K562 (cell line): ENCODE measurements at regions not wholly inside any gene's neighbourhood (a gene's known extent, or its start where the extent isn't known, plus 50 kb on each side); places are given as distances from the start of the nearest gene placed in this dataset.

Experiments
- ATAC-seq: fragments of 200-7000 bp; cut with Tn5 transposase; 3 replicates; pipeline ENCODE4 v1.9.1; 2020; ENCODE audit warnings: moderate library complexity
- BruUV-seq: library from RNA; stranded (reverse); fragments of 400-500 nt; replicated peaks from 2 replicates; lab custom pipeline; 2021; lab: Mats Ljungman, UMichigan
- CTCF ChIA-PET: fragments of 300-600 bp; formaldehyde crosslinking; extraction: SDS; loops from one replicate; lab custom pipeline; 2021; ENCODE audit warnings: low intra/inter-chr PET ratio; lab: Yijun Ruan, JAX
- POLR2A ChIA-PET: fragments of 300-600, 350-650 bp; sonication (Branson Sonifier 250); formaldehyde crosslinking; extraction: SDS; loops from one replicate; lab custom pipeline; 2021; ENCODE audit warnings: antibody characterized with exemption, inconsistent platforms; lab: Yijun Ruan, JAX
- DNase-seq, 4 experiments: peaks; one replicate each; pipeline versions ENCODE4 v3.0.0 to v3.0.0-alpha.2; 2011 to 2018; ENCODE audit warnings: low spot score in 3 of 4, mixed read lengths in 3 of 4; ENCODE audit errors: extremely low read depth in 1 of 4
- FAIRE-seq: peaks from 2 replicates; lab custom pipeline; 2011; peaks lifted over from hg19 to GRCh38; lab: Jason Lieb, UNC
- H2AFZ ChIP-seq: 2 replicates; pipeline ENCODE4 v1.6.0; 2011; ENCODE audit warnings: low read depth, low read length, control low read depth, inconsistent platforms
- H3K27ac ChIP-seq: fragments of 200-600 bp; 3 replicates; pipeline ENCODE4 v1.8.0; 2011; ENCODE audit warnings: low read depth, mild to moderate bottlenecking, control low read depth, inconsistent platforms, low read length, moderate library complexity, mixed read lengths; ENCODE audit errors: extremely low read depth
- H3K27me3 ChIP-seq, 2 experiments: fragments of 300-600 bp in 1 of 2; 2 replicates in 1 of 2; 3 replicates in 1 of 2; pipeline versions ENCODE4 v1.6.0 to v1.8.0; 2011; ENCODE audit warnings: inconsistent platforms in 2 of 2, low read length in 2 of 2, mild to moderate bottlenecking in 1 of 2, mixed read lengths in 1 of 2, moderate library complexity in 1 of 2; ENCODE audit not compliant: control insufficient read depth in 2 of 2, insufficient read depth in 2 of 2
- H3K36me3 ChIP-seq: fragments of 300-600 bp; 3 replicates; pipeline ENCODE4 v1.8.0; 2011; ENCODE audit warnings: mild to moderate bottlenecking, low read length, inconsistent platforms; ENCODE audit not compliant: control insufficient read depth, insufficient read depth
- H3K4me1 ChIP-seq, 2 experiments: fragments of 200-600 bp in 1 of 2; replicated peaks in 1 of 2; 2 replicates in 1 of 2; 3 replicates in 1 of 2; pipeline versions ENCODE4 v1.5.1 to v1.8.0; 2011; ENCODE audit warnings: inconsistent platforms in 2 of 2, low read length in 2 of 2, mild to moderate bottlenecking in 1 of 2, mixed read lengths in 1 of 2, moderate library complexity in 1 of 2; ENCODE audit not compliant: control insufficient read depth in 2 of 2, insufficient read depth in 2 of 2
- H3K4me2 ChIP-seq: 2 replicates; pipeline ENCODE4 v1.6.1; 2011; ENCODE audit warnings: low read length, control low read depth, inconsistent platforms, mixed read lengths; ENCODE audit not compliant: insufficient read depth
- H3K4me3 ChIP-seq: fragments of 200-600 bp; sonication (generic), shearing (Covaris generic); 2 replicates; pipeline ENCODE4 v1.5.1; 2016; ENCODE audit warnings: control low read depth, inconsistent platforms
- H3K79me2 ChIP-seq: fragments of 200-600 bp; 3 replicates; pipeline ENCODE4 v1.8.0; 2011; ENCODE audit warnings: low read length, inconsistent platforms; ENCODE audit not compliant: control insufficient read depth, insufficient read depth
- H3K9ac ChIP-seq, 2 experiments: 2 replicates each; pipeline versions ENCODE4 v1.6.0 to v1.6.1; 2011; ENCODE audit warnings: low read depth in 2 of 2, low read length in 2 of 2, control low read depth in 1 of 2, inconsistent platforms in 1 of 2, mild to moderate bottlenecking in 1 of 2, mixed read lengths in 1 of 2; ENCODE audit not compliant: insufficient read depth in 1 of 2
- H3K9me1 ChIP-seq: one replicate; pipeline ENCODE4 v1.6.0; 2011; ENCODE audit warnings: inconsistent platforms, mild to moderate bottlenecking, low read length, moderate library complexity; ENCODE audit not compliant: control insufficient read depth, insufficient read depth
- H3K9me3 ChIP-seq: replicated peaks from 2 replicates; pipeline ENCODE4 v1.5.1; 2011; ENCODE audit warnings: low read depth, low read length, inconsistent platforms; ENCODE audit not compliant: control insufficient read depth, insufficient read depth
- H4K20me1 ChIP-seq: replicated peaks from 2 replicates; pipeline ENCODE4 v1.6.1; 2011; ENCODE audit warnings: low read length, inconsistent platforms, mixed read lengths; ENCODE audit not compliant: control insufficient read depth, insufficient read depth
- C11orf30 ChIP-seq: fragments of 450-650 bp; IDR thresholded peaks from 2 replicates; pipeline ENCODE4 v1.6.1; 2016; ENCODE audit warnings: low read depth, mild to moderate bottlenecking
- DLX4 ChIP-seq: fragments of 250-450 bp; sonication (Bioruptor Pico); IDR thresholded peaks from 2 replicates; pipeline ENCODE4 v1.6.1; 2021; ENCODE audit warnings: mild to moderate bottlenecking
- EP400 ChIP-seq: fragments of 450-650 bp; IDR thresholded peaks from 2 replicates; pipeline ENCODE4 v1.6.1; 2017; ENCODE audit warnings: antibody characterized with exemption, mild to moderate bottlenecking, moderate library complexity
- ILF3 ChIP-seq: fragments of 450-650 bp; IDR thresholded peaks from 2 replicates; pipeline ENCODE4 v1.6.1; 2018; ENCODE audit warnings: antibody characterized with exemption, mild to moderate bottlenecking, moderate library complexity, borderline replicate concordance
- NFIC ChIP-seq: fragments of 450-650 bp; IDR thresholded peaks from 2 replicates; pipeline ENCODE4 v1.6.1; 2017; ENCODE audit warnings: mild to moderate bottlenecking, inconsistent platforms
- POLR2G ChIP-seq: fragments of 200-400 bp; formaldehyde crosslinking; IDR thresholded peaks from 2 replicates; pipeline ENCODE4 v1.6.1; 2017; ENCODE audit warnings: low read depth, mild to moderate bottlenecking, antibody characterized with exemption, low read length, moderate library complexity
- POLR3A ChIP-seq: IDR thresholded peaks from 2 replicates; pipeline ENCODE4 v1.6.1; 2011; ENCODE audit warnings: borderline replicate concordance, mild to moderate bottlenecking, moderate library complexity; ENCODE audit not compliant: insufficient read length, insufficient read depth; ENCODE audit errors: extremely low read depth
- PTBP1 ChIP-seq: fragments of 200-400 bp; formaldehyde crosslinking; IDR thresholded peaks from 2 replicates; pipeline ENCODE4 v1.6.1; 2017; ENCODE audit warnings: low read depth, low read length
- RBM39 ChIP-seq: fragments of 200-400 bp; formaldehyde crosslinking; optimal IDR thresholded peaks from 2 replicates; pipeline ENCODE3; 2018; ENCODE audit warnings: low read depth, low read length
- REST ChIP-seq, 2 experiments: fragments of 450-650 bp; formaldehyde crosslinking in 1 of 2; IDR thresholded peaks; 2 replicates each; pipeline versions ENCODE4 v1.4.0 to v1.6.1; 2014 to 2020; ENCODE audit warnings: mild to moderate bottlenecking in 2 of 2, borderline replicate concordance in 1 of 2, low read depth in 1 of 2
- SLC30A9 ChIP-seq: fragments of 250-450 bp; sonication (Bioruptor Pico); IDR thresholded peaks from 2 replicates; pipeline ENCODE4 v1.8.0; 2022; ENCODE audit warnings: mild to moderate bottlenecking, moderate library complexity
- SRSF7 ChIP-seq: fragments of 200-400 bp; formaldehyde crosslinking; optimal IDR thresholded peaks from 2 replicates; pipeline ENCODE3; 2017; ENCODE audit warnings: mild to moderate bottlenecking, low read depth, low read length
- TEAD4 ChIP-seq, 2 experiments: sonication (generic) in 1 of 2; formaldehyde crosslinking in 1 of 2; IDR thresholded peaks; 2 replicates each; pipeline versions ENCODE4 v1.6.1 to v1.8.0; 2012 to 2022; ENCODE audit warnings: borderline replicate concordance in 1 of 2, inconsistent platforms in 1 of 2, low read length in 1 of 2, mild to moderate bottlenecking in 1 of 2, missing genetic modification reagents in 1 of 2
- ZNF76 ChIP-seq: fragments of 250-450 bp; sonication (Bioruptor Pico); IDR thresholded peaks from 2 replicates; pipeline ENCODE4 v1.4.0; 2020; ENCODE audit warnings: mild to moderate bottlenecking, moderate library complexity, borderline replicate concordance
- WGBS: fragments of 100-300 bp; shearing (Covaris generic); methylation state at CpG from one replicate; pipeline ENCODE4 v1.1.6; 2016; ENCODE audit warnings: low coverage, mixed read lengths; ENCODE audit not compliant: insufficient coverage; ENCODE audit errors: missing lambda C conversion rate; 5-methylcytosine and 5-hydroxymethylcytosine counted together
- in situ Hi-C: fragments of 300-500 bp; cut with MboI; formaldehyde crosslinking; loops from 4 replicates; pipeline ENCODE4 v1.15.0; 2018; ENCODE audit warnings: inconsistent platforms, mixed read lengths
- intact Hi-C: fragments of 100-400 bp; cut with micrococcal nuclease; formaldehyde crosslinking; loops from 2 replicates; pipeline ENCODE4 v1.14.2; 2022

- Histone ChIP-seq H3K36me3 (no peaks in the 10 kb centered on the region), H3K79me2 (no peaks in the 10 kb centered on the region), H4K20me1 (no peaks in the 10 kb centered on the region), H3K9me1 (no peaks in the 10 kb centered on the region), H3K27me3 (peaks cover 51 to 77% of the 10 kb centered on the region in 2 experiments), H3K27ac (no peak overlapping the region), H3K4me3 (no peak overlapping the region), H2AFZ (no peak overlapping the region), H3K9me3 (no peaks in the 10 kb centered on the region), H3K9ac (no peak overlapping the region), H3K4me1 (no peaks in the 10 kb centered on the region), H3K4me2 (no peak overlapping the region)
- intact Hi-C loops (no loop called here), in situ Hi-C loops (no loop called here)
- no TSS peak for BruUV-seq
- ChIA-PET POLR2A (interaction anchor here (0.5 to 0.9 kb wide), 5 partner anchors 11 to 1951 kb away, joined by 3 to 4 read pairs (median 3); no protein-coding TSS in a partner anchor), CTCF (no interaction called here)
- ATAC-seq, result no peak
- FAIRE-seq, result no peak
- no peak for DNase-seq
- 0% methylated on average over 4 of the region's 4 CpGs for WGBS
- TF ChIP-seq C11orf30 (no peak), REST (IDR thresholded peaks at IDR 0.05; ENCODE audit: borderline replicate concordance) (no peak), REST (CRISPR knock-in tag; IDR thresholded peaks at IDR 0.05; ENCODE audit: low read depth) (no peak), ILF3 (no peak), EP400 (no peak), DLX4 (CRISPR knock-in tag) (no peak), SRSF7 (no peak), RBM39 (no peak), POLR3A (no peak), ZNF76 (CRISPR knock-in tag) (no peak), PTBP1 (no peak), POLR2G (no peak), NFIC (no peak), SLC30A9 (CRISPR knock-in tag) (no peak), TEAD4 (IDR thresholded peaks at IDR 0.05; ENCODE audit: low read length) (no peak), TEAD4 (CRISPR knock-in tag; IDR thresholded peaks at IDR 0.05; ENCODE audit: borderline replicate concordance) (no peak)
These were observed 78.4 kb upstream of the SLC22A23 start for GRCh38 chr6:3535033-3535775.
